C4-2B (cell line): ENCODE measurements at regions not wholly inside any gene's neighbourhood (a gene's known extent, or its start where the extent isn't known, plus 50 kb on each side); places are given as distances from the start of the nearest gene placed in this dataset.
"Not testable (repeated sequence)": the region's sequence is repeated elsewhere in the genome, so short reads cannot be mapped to it uniquely, and the experiment has no call there.

Experiments used
- H3K27ac ChIP-seq: fragments of 450-650 bp; 2 replicates; pipeline ENCODE4 v1.5.1; 2017
- CTCF ChIP-seq: fragments of 450-650 bp; conservative IDR thresholded peaks from 2 replicates; pipeline ENCODE4 v1.5.1; 2017; ENCODE audit warnings: mild to moderate bottlenecking
- ZFX ChIP-seq: fragments of 450-650 bp; IDR thresholded peaks from 2 replicates; pipeline ENCODE4 v1.6.1; 2017

GRCh38 chr4:126762663-126763247 is 870.0 kb upstream of the INTU start:
- no peak for TF ChIP-seq CTCF
- TF ChIP-seq ZFX = no peak
- H3K27ac ChIP-seq = no peak overlapping the region

GRCh38 chr4:126766241-126766640 is 866.5 kb upstream of the INTU start:
- TF ChIP-seq ZFX (no peak), CTCF (no peak)
- H3K27ac ChIP-seq = no peak overlapping the region

GRCh38 chr4:126768338-126768737 is 864.4 kb upstream of the INTU start:
- no peak overlapping the region for H3K27ac ChIP-seq

GRCh38 chr4:126770811-126771553 is 861.8 kb upstream of the INTU start:
- not testable (repeated sequence) for H3K27ac ChIP-seq

More at GRCh38 chr4:126768338-126768737, 864.4 kb upstream of the INTU start:
- TF ChIP-seq CTCF = no peak
- no peak for TF ChIP-seq ZFX

- H3K27ac ChIP-seq = not testable (repeated sequence)
These were observed 861.1 kb upstream of the INTU start for GRCh38 chr4:126771618-126772017.

- TF ChIP-seq CTCF (no peak), ZFX (no peak)
- no peak overlapping the region for H3K27ac ChIP-seq
These were observed 860.1 kb upstream of the INTU start for GRCh38 chr4:126772662-126773061.

- no peak overlapping the region for H3K27ac ChIP-seq
- no peak for TF ChIP-seq ZFX
- no peak for TF ChIP-seq CTCF
These were observed 857.2 kb upstream of the INTU start for GRCh38 chr4:126775485-126776106.

GRCh38 chr4:126776361-126776760 is 856.4 kb upstream of the INTU start:
- H3K27ac ChIP-seq = no peak overlapping the region
- no peak for TF ChIP-seq ZFX
- no peak for TF ChIP-seq CTCF
